K562 (cell line): ENCODE measurements at regions not wholly inside any gene's neighbourhood (a gene's known extent, or its start where the extent isn't known, plus 50 kb on each side); places are given as distances from the start of the nearest gene placed in this dataset.

Source experiments
- ATAC-seq: fragments of 200-7000 bp; cut with Tn5 transposase; 3 replicates; pipeline ENCODE4 v1.9.1; 2020; ENCODE audit warnings: moderate library complexity
- BruUV-seq: library from RNA; stranded (reverse); fragments of 400-500 nt; replicated peaks from 2 replicates; lab custom pipeline; 2021; lab: Mats Ljungman, UMichigan
- CTCF ChIA-PET: fragments of 300-600 bp; formaldehyde crosslinking; extraction: SDS; loops from one replicate; lab custom pipeline; 2021; ENCODE audit warnings: low intra/inter-chr PET ratio; lab: Yijun Ruan, JAX
- POLR2A ChIA-PET: fragments of 300-600, 350-650 bp; sonication (Branson Sonifier 250); formaldehyde crosslinking; extraction: SDS; loops from one replicate; lab custom pipeline; 2021; ENCODE audit warnings: antibody characterized with exemption, inconsistent platforms; lab: Yijun Ruan, JAX
- DNase-seq, 4 experiments: peaks; one replicate each; pipeline versions ENCODE4 v3.0.0 to v3.0.0-alpha.2; 2011 to 2018; ENCODE audit warnings: low spot score in 3 of 4, mixed read lengths in 3 of 4; ENCODE audit errors: extremely low read depth in 1 of 4
- FAIRE-seq: peaks from 2 replicates; lab custom pipeline; 2011; peaks lifted over from hg19 to GRCh38; lab: Jason Lieb, UNC
- H2AFZ ChIP-seq: 2 replicates; pipeline ENCODE4 v1.6.0; 2011; ENCODE audit warnings: low read depth, low read length, control low read depth, inconsistent platforms
- H3K27ac ChIP-seq: fragments of 200-600 bp; 3 replicates; pipeline ENCODE4 v1.8.0; 2011; ENCODE audit warnings: low read depth, mild to moderate bottlenecking, control low read depth, inconsistent platforms, low read length, moderate library complexity, mixed read lengths; ENCODE audit errors: extremely low read depth
- H3K27me3 ChIP-seq, 2 experiments: fragments of 300-600 bp in 1 of 2; 2 replicates in 1 of 2; 3 replicates in 1 of 2; pipeline versions ENCODE4 v1.6.0 to v1.8.0; 2011; ENCODE audit warnings: inconsistent platforms in 2 of 2, low read length in 2 of 2, mild to moderate bottlenecking in 1 of 2, mixed read lengths in 1 of 2, moderate library complexity in 1 of 2; ENCODE audit not compliant: control insufficient read depth in 2 of 2, insufficient read depth in 2 of 2
- H3K36me3 ChIP-seq: fragments of 300-600 bp; 3 replicates; pipeline ENCODE4 v1.8.0; 2011; ENCODE audit warnings: mild to moderate bottlenecking, low read length, inconsistent platforms; ENCODE audit not compliant: control insufficient read depth, insufficient read depth
- H3K4me1 ChIP-seq, 2 experiments: fragments of 200-600 bp in 1 of 2; replicated peaks in 1 of 2; 2 replicates in 1 of 2; 3 replicates in 1 of 2; pipeline versions ENCODE4 v1.5.1 to v1.8.0; 2011; ENCODE audit warnings: inconsistent platforms in 2 of 2, low read length in 2 of 2, mild to moderate bottlenecking in 1 of 2, mixed read lengths in 1 of 2, moderate library complexity in 1 of 2; ENCODE audit not compliant: control insufficient read depth in 2 of 2, insufficient read depth in 2 of 2
- H3K4me2 ChIP-seq: 2 replicates; pipeline ENCODE4 v1.6.1; 2011; ENCODE audit warnings: low read length, control low read depth, inconsistent platforms, mixed read lengths; ENCODE audit not compliant: insufficient read depth
- H3K4me3 ChIP-seq: fragments of 200-600 bp; sonication (generic), shearing (Covaris generic); 2 replicates; pipeline ENCODE4 v1.5.1; 2016; ENCODE audit warnings: control low read depth, inconsistent platforms
- H3K79me2 ChIP-seq: fragments of 200-600 bp; 3 replicates; pipeline ENCODE4 v1.8.0; 2011; ENCODE audit warnings: low read length, inconsistent platforms; ENCODE audit not compliant: control insufficient read depth, insufficient read depth
- H3K9ac ChIP-seq, 2 experiments: 2 replicates each; pipeline versions ENCODE4 v1.6.0 to v1.6.1; 2011; ENCODE audit warnings: low read depth in 2 of 2, low read length in 2 of 2, control low read depth in 1 of 2, inconsistent platforms in 1 of 2, mild to moderate bottlenecking in 1 of 2, mixed read lengths in 1 of 2; ENCODE audit not compliant: insufficient read depth in 1 of 2
- H3K9me1 ChIP-seq: one replicate; pipeline ENCODE4 v1.6.0; 2011; ENCODE audit warnings: inconsistent platforms, mild to moderate bottlenecking, low read length, moderate library complexity; ENCODE audit not compliant: control insufficient read depth, insufficient read depth
- H3K9me3 ChIP-seq: replicated peaks from 2 replicates; pipeline ENCODE4 v1.5.1; 2011; ENCODE audit warnings: low read depth, low read length, inconsistent platforms; ENCODE audit not compliant: control insufficient read depth, insufficient read depth
- H4K20me1 ChIP-seq: replicated peaks from 2 replicates; pipeline ENCODE4 v1.6.1; 2011; ENCODE audit warnings: low read length, inconsistent platforms, mixed read lengths; ENCODE audit not compliant: control insufficient read depth, insufficient read depth
- CBFB ChIP-seq: sonication (generic); formaldehyde crosslinking; IDR thresholded peaks from 2 replicates; pipeline ENCODE4 v1.4.0; 2020; ENCODE audit warnings: mild to moderate bottlenecking, missing genetic modification reagents
- CGGBP1 ChIP-seq: fragments of 250-450 bp; sonication (Bioruptor Pico); IDR thresholded peaks from 2 replicates; pipeline ENCODE4 v1.9.0; 2021; ENCODE audit warnings: mild to moderate bottlenecking
- E2F1 ChIP-seq: sonication (generic); formaldehyde crosslinking; IDR thresholded peaks from 2 replicates; pipeline ENCODE4 v1.8.1; 2023; ENCODE audit warnings: mild to moderate bottlenecking, missing genetic modification reagents, moderate library complexity
- HDAC1 ChIP-seq, 2 experiments: fragments of 450-650 bp; IDR thresholded peaks; 2 replicates each; pipeline ENCODE4 v1.6.1; 2016 to 2017; ENCODE audit warnings: inconsistent platforms in 1 of 2, mild to moderate bottlenecking in 1 of 2, moderate library complexity in 1 of 2
- HOMEZ ChIP-seq: fragments of 250-450 bp; sonication (Bioruptor Pico); IDR thresholded peaks from 2 replicates; pipeline ENCODE4 v1.4.0; 2020; ENCODE audit warnings: mild to moderate bottlenecking, moderate library complexity
- SIRT6 ChIP-seq: IDR thresholded peaks from one replicate; pipeline ENCODE4 v1.6.1; 2012; ENCODE audit warnings: low read depth, mild to moderate bottlenecking, control low read depth, inconsistent platforms, low read length, moderate library complexity
- WGBS: fragments of 100-300 bp; shearing (Covaris generic); methylation state at CpG from one replicate; pipeline ENCODE4 v1.1.6; 2016; ENCODE audit warnings: low coverage, mixed read lengths; ENCODE audit not compliant: insufficient coverage; ENCODE audit errors: missing lambda C conversion rate; 5-methylcytosine and 5-hydroxymethylcytosine counted together
- in situ Hi-C: fragments of 300-500 bp; cut with MboI; formaldehyde crosslinking; loops from 4 replicates; pipeline ENCODE4 v1.15.0; 2018; ENCODE audit warnings: inconsistent platforms, mixed read lengths
- intact Hi-C: fragments of 100-400 bp; cut with micrococcal nuclease; formaldehyde crosslinking; loops from 2 replicates; pipeline ENCODE4 v1.14.2; 2022

GRCh38 chr1:213531369-213532310 is 456.1 kb upstream of the PROX1 start:
- ATAC-seq (no peak), DNase-seq (no peak), FAIRE-seq (no peak)
- H3K36me3 ChIP-seq, result no peaks in the 10 kb centered on the region
- in situ Hi-C loops, result no loop called here
- H3K4me1 ChIP-seq, result no peaks in the 10 kb centered on the region
- H3K9me3 ChIP-seq, result no peaks in the 10 kb centered on the region
- TF ChIP-seq SIRT6, result no peak
- no peak for TF ChIP-seq CGGBP1 (CRISPR knock-in tag)
- BruUV-seq, result no TSS peak
- no peak overlapping the region for H3K9ac ChIP-seq
- ChIA-PET CTCF (no interaction called here), POLR2A (no interaction called here)
- H3K27me3 ChIP-seq, result no peaks in the 10 kb centered on the region
- H3K9me1 ChIP-seq, result no peaks in the 10 kb centered on the region
- intact Hi-C loops, result no loop called here
- no peaks in the 10 kb centered on the region for H3K79me2 ChIP-seq
- H3K4me3 ChIP-seq, result no peak overlapping the region
- no peak overlapping the region for H3K4me2 ChIP-seq
- no peak overlapping the region for H2AFZ ChIP-seq
- no peak overlapping the region for H3K27ac ChIP-seq
- H4K20me1 ChIP-seq, result no peaks in the 10 kb centered on the region
- 1% methylated on average over 12 of the region's 12 CpGs for WGBS

- no peak overlapping the region for H2AFZ ChIP-seq
- 4% methylated on average over 2 of the region's 2 CpGs for WGBS
- no peaks in the 10 kb centered on the region for H3K9me3 ChIP-seq
- no peak for FAIRE-seq
- H3K79me2 ChIP-seq, result no peaks in the 10 kb centered on the region
- DNase-seq, result no peak
- H3K4me1 ChIP-seq, result no peaks in the 10 kb centered on the region
- in situ Hi-C loops, result no loop called here
- H4K20me1 ChIP-seq, result no peaks in the 10 kb centered on the region
- ChIA-PET POLR2A (no interaction called here), CTCF (no interaction called here)
- no peak for ATAC-seq
- no peak overlapping the region for H3K9ac ChIP-seq
- no peak overlapping the region for H3K27ac ChIP-seq
- H3K36me3 ChIP-seq, result no peaks in the 10 kb centered on the region
- TF ChIP-seq CBFB (CRISPR knock-in tag) (no peak), HOMEZ (CRISPR knock-in tag) (no peak), E2F1 (CRISPR knock-in tag) (no peak), HDAC1 (IDR thresholded peaks at IDR 0.05) (no peak)
- intact Hi-C loops, result no loop called here
- BruUV-seq, result no TSS peak
- no peaks in the 10 kb centered on the region for H3K27me3 ChIP-seq
- no peaks in the 10 kb centered on the region for H3K9me1 ChIP-seq
- H3K4me3 ChIP-seq, result no peak overlapping the region
- no peak overlapping the region for H3K4me2 ChIP-seq
Observed at GRCh38 chr1:213533125-213533524, 454.6 kb upstream of the PROX1 start.
